ENCODE measurements at regions not wholly inside any gene's neighbourhood (a gene's known extent, or its start where the extent isn't known, plus 50 kb on each side); places are given as distances from the start of the nearest gene placed in this dataset.

DNA sequence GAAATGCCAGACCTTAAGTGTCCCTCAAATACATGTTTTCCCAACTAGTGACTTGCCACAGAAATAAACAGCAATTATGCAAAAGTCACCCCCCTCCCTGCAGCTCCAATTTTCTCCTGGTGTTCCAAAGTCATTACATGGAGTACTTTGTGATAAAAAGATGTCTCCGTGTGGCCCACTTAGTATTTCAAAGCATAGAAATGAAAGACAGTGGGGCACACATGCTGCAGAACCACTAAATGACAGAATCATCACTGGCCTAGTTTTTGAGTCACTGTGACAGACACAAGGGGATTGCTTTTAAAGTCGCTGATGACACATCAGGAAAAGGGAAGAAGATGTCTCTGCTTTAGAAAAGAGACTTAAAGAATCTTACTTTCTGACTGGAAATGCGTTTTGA, 323.4 kb downstream of the PSAT1 start:
- intact Hi-C loops (cut with DNase I, micrococcal nuclease), result no loop called here
- no peak for ATAC-seq
- DNase-seq, result no peak

DNA sequence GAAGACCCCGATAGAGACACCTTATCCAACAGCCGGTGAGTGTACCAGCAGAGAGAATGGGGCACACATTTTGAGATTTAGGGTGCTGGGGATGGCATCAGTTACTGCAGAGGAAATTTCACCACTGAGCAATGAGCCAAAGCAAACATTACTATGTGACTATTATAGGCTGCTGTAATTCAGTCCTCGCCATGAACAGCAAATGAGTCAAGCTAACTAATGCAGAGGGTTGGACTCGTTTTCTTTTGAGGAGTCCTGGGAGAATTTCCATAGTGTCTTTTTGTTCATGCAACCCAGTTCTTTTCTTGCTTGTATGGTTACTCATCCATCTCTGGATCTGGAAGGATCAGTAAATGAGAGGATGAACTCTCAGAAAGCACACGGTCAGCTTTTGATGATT, 323.8 kb downstream of the PSAT1 start:
- ATAC-seq (no peak), DNase-seq (no peak)
- intact Hi-C loops (cut with DNase I, micrococcal nuclease), result no loop called here

DNA sequence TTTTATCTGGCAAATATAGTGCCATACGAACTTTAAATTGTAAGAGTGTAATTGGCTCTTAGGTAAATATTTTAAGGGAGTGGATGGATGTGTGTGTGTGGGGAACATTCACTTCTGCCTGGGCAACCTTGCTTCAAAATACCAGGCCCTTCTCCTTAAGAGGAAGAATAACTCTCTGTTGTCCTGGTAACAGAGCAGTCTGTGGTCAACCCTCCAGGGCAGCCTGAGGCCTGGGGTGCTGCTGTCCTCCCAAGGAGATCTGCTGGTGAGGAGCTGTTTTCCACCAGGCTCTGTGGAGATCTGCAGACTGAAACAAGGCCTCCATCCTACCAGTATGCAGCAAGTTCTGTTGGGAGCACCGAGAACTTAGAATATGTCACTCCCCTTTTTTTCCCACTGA, 325.2 kb downstream of the PSAT1 start:
- no peak for ATAC-seq
- intact Hi-C loops (cut with DNase I, micrococcal nuclease), result no loop called here

GRCh38 chr9:78626971-78627370, 330.0 kb downstream of the PSAT1 start:
- DNase-seq (no peak), ATAC-seq (no peak)
- intact Hi-C loops (cut with DNase I, micrococcal nuclease), result no loop called here

More for the DNA sequence above, 325.2 kb downstream of the PSAT1 start:
- DNase-seq, result no peak

- ATAC-seq, result no peak
- intact Hi-C loops (cut with DNase I, micrococcal nuclease), result no loop called here
- no peak for DNase-seq
These were observed 334.0 kb downstream of the PSAT1 start for GRCh38 chr9:78630966-78631365.

DNA sequence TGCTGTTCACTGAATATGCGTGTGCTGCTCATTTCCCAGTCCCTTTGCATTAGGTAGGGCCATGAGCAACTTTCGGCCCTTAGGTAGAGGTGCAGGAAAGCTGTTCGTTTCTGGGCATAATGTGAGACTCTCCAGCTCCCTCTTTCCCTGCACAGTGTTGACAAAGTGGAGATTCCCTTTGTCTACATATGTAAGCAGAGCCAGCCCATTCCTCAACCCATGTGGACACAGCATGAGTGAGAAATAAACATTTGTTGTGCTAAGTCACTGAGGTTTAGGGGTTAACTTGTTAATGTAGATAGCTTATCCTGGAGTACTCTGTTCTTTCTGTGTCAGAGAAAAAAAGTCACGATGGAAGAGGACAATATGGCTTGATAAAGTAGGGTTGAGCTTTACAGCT, 343.8 kb downstream of the PSAT1 start:
- DNase-seq (no peak), ATAC-seq (no peak)
- intact Hi-C loops (cut with DNase I, micrococcal nuclease), result no loop called here

- no peak for DNase-seq
- no peak for ATAC-seq
- intact Hi-C loops (cut with DNase I, micrococcal nuclease), result no loop called here
These were observed 347.4 kb downstream of the PSAT1 start for GRCh38 chr9:78644359-78644758.

DNA sequence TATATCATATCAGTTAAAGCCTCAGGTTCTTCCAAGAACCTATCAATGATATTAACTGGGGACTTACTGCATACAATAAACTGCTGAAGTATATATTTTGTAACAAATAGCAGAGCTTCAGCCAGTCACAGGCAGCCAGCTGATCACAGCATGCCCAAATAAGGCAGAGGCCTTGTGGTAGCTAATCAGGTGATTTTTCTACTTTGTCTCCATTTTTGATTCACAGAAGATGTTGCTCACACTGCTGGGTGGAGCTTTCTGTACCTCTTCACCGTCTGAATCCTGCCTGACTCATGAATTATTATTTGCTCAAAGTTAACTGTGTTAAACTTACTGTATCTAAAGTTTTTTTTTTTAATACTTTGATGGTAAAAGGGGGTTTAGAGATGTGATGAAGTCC, 357.4 kb downstream of the PSAT1 start:
- DNase-seq, result no peak
- intact Hi-C loops (cut with DNase I, micrococcal nuclease), result no loop called here
- no peak for ATAC-seq

- DNase-seq, result no peak
- ATAC-seq, result no peak
- intact Hi-C loops (cut with DNase I, micrococcal nuclease), result no loop called here
These were observed 366.4 kb downstream of the PSAT1 start for GRCh38 chr9:78663369-78663768.

DNA sequence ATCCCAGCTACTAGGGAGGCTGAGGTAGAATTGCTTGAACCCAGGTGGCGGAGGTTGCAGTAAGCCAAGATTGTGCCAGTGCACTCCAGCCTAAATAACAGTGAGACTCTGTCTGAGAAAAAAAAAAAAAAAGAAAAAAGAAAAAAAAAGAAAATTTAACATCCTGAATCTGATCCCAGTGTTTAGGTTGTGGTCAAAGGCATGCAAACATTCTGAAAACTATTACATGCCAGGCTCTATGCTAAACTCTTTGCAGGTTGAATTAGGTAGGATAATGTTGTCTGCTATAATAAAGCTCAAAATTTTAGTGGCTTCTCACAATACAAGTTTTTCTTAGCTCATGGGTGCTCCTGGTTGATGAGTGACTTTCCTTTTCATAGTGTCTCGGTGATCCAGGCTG, 367.4 kb downstream of the PSAT1 start:
- ATAC-seq (no peak), DNase-seq (no peak)
- intact Hi-C loops (cut with DNase I, micrococcal nuclease), result no loop called here

DNA sequence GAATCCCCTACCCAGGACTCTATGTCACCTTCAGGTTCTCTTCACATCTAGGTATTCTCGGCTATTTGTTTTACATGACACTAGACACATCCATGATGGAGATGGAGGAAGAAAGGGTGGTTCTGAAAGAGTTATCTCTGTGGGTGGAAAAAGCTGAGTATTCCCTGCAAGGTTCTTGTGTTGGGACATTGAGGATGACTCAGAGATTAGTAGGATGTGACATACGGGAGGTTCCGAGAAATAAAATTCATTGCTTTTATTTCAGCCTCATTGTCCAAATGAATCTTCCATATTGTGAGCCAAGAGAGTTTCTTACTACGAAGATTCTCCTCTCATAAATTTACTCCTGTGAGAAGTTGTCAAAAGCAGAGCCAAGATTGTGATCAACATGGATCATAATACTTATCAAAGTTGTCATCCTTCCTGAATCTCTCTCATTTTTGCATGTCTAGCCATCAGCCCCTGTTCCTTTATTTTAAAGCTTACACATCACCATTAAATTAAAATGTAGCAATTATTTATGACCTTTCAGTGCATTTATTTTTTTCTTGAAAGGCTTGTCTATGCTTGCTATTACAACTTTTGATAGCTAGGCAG, 370.0 kb downstream of the PSAT1 start:
- intact Hi-C loops (cut with DNase I, micrococcal nuclease), result no loop called here
- ATAC-seq, result no peak
- DNase-seq, result no peak

DNA sequence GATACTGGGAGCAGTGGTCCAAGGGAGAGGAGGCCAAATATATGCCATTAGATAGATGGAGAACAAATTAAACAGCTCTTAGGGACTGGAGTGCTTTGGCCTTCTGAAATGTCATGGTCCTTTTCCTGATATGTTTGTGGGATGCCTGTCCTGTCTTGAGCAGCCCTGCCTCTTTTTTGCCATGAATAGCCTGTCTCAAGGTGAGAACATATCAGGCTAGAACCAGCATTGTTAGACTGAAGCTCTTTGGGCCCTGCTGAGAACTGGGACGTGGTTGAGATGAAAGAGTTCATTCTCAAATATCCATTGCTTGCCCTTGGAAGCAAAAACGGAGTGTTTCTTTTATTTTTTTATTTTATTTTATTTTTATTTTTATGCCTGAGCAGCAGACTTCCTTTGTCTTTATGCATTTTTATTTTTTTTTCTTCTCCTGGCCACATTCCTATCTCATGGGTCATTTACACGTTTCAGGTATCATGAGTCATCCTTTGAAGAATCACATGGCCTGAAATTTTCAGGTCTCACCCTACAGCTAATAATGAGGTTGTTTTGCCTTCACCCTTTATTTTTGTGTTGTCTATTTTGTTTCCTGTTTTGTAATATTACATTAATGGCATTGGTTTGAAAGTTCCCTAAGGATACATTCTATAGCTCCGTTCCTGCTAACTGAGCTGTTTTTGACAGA, 371.4 kb downstream of the PSAT1 start:
- DNase-seq (no peak), ATAC-seq (no peak)
- intact Hi-C loops (cut with DNase I, micrococcal nuclease), result no loop called here

DNA sequence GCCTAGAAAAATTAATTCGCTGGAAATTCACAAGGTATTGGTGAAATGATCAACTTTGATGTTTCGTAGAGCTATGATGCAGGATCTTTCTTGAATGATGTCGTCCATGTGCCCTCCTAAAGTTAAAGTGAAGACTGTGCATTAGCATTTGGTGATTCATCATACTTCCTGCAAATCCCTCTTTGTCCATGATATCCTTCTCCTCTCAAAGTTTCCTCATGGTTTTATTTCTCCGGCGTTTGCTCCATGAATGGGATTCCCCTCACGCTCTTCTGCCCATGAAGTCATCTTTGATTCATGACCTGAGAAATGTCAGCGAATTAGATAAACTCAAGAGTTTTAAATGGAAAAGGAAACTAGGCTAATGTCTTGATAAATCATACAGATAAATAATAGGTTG, 372.7 kb downstream of the PSAT1 start:
- ATAC-seq, result no peak
- DNase-seq, result no peak
- intact Hi-C loops (cut with DNase I, micrococcal nuclease), result no loop called here

DNA sequence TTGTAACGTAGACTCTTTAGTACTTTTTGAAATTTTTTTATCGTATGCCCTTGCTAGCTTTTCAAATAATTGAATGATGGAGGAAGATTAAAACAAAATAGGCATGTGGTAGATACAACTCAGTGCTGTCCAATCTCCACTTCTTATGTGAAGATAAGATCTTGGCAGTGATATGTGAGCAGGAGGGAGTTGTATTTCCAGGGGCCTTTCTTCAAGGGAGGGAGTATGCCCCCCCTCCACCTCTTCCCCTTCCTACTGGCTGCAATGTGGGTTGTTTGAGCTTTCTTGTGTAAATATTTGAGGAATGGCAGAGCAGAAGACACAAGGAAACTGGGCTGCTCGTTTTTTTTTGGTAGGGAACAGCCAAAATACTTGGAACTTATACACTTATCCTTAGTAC, 374.9 kb downstream of the PSAT1 start:
- intact Hi-C loops (cut with DNase I, micrococcal nuclease), result no loop called here
- DNase-seq, result no peak
- no peak for ATAC-seq

DNA sequence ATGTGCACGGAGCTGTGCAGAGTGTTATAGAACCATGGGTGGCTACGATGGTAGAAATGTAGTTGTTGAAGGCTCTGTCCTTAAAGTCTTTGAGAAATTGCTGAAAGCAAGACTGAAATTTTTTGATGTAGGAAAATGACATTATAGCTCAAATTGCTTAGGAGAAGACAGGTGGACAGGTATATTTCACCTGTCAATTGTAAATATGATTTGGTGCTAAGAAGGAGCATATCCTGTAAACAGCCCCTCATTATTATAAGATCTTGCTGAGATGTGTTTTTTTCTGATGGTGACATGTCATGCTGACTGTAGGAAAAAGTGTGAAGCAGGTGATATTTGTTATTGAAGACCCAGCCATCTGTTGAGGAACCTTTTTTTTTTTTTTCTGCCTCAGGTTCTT, 377.9 kb downstream of the PSAT1 start:
- intact Hi-C loops (cut with DNase I, micrococcal nuclease), result no loop called here
- DNase-seq (no peak), ATAC-seq (no peak)

- ATAC-seq (no peak), DNase-seq (no peak)
- intact Hi-C loops (cut with DNase I, micrococcal nuclease), result no loop called here
These were observed 379.1 kb downstream of the PSAT1 start for GRCh38 chr9:78676009-78676408.

- DNase-seq, result no peak
- intact Hi-C loops (cut with DNase I, micrococcal nuclease), result no loop called here
These were observed 379.7 kb downstream of the PSAT1 start for GRCh38 chr9:78676623-78677022.

DNA sequence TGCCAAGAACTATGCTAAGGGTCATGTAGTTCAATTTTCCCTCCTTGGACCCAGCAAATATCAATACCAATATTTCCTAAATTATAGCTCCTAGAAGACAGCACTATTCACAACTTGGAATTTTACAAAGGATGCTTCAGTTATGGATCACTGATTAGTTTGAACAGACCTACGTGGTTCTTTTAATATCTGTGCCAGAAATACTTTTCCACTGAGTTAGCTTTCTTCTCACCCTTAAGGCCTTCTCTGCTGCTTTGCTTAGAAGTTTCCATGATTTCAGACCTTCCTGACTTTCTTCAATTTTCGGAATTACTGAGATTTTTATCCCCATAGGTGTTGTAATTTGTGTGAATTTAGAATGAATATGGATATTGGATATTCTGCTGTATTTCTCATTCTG, 380.4 kb downstream of the PSAT1 start:
- no peak for DNase-seq
- intact Hi-C loops (cut with DNase I, micrococcal nuclease), result no loop called here
- no peak for ATAC-seq

More at GRCh38 chr9:78676623-78677022, 379.7 kb downstream of the PSAT1 start:
- ATAC-seq, result no peak

GRCh38 chr9:78678877-78679276, 382.0 kb downstream of the PSAT1 start:
- no peak for DNase-seq

GRCh38 chr9:78680196-78680595, 383.3 kb downstream of the PSAT1 start:
- ATAC-seq (no peak), DNase-seq (no peak)
- intact Hi-C loops (cut with DNase I, micrococcal nuclease), result no loop called here

More at GRCh38 chr9:78678877-78679276, 382.0 kb downstream of the PSAT1 start:
- no peak for ATAC-seq
- intact Hi-C loops (cut with DNase I, micrococcal nuclease), result no loop called here

DNA sequence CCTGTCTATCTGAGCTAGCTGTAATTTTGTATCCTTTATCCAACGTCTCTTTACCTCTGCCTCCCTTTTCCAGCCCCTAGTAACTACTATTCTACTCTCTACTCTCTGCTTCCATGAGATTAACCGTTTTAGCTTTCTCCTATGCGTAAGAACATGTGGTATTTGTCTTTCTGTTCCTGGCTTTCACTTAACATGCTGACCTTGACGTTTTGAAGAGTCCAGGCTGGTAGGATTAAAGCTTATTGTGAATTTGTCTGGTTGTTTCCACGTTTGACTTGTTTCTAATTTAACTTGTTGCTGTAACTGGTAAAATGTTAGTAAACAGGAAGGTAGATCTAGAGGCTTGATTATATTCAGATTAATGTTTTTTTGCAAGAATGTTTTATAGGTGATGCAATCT, 385.3 kb downstream of the PSAT1 start:
- DNase-seq (no peak), ATAC-seq (no peak)
- intact Hi-C loops (cut with DNase I, micrococcal nuclease), result no loop called here

Data from left colon (tissue), 2 donors.